Fibroblast of the aortic adventitia (primary cell): ENCODE measurements at regions not wholly inside any gene's neighbourhood (a gene's known extent, or its start where the extent isn't known, plus 50 kb on each side); places are given as distances from the start of the nearest gene placed in this dataset.

Experiments
- DNase-seq: peaks from one replicate; pipeline ENCODE4 v3.0.0-alpha.2; 2010; ENCODE audit warnings: low read depth
- H3K4me3 ChIP-seq: 2 replicates; pipeline ENCODE4 v1.5.1; 2011; ENCODE audit warnings: low read depth, mild to moderate bottlenecking, control low read depth, low read length, moderate library complexity
- TF ChIP-seq, protein P1 (sequence below): IDR thresholded peaks from 2 replicates; pipeline ENCODE4 v1.5.1; 2011; ENCODE audit warnings: mild to moderate bottlenecking, low read length, control low read depth, inconsistent platforms; ENCODE audit not compliant: insufficient read depth

DNA sequence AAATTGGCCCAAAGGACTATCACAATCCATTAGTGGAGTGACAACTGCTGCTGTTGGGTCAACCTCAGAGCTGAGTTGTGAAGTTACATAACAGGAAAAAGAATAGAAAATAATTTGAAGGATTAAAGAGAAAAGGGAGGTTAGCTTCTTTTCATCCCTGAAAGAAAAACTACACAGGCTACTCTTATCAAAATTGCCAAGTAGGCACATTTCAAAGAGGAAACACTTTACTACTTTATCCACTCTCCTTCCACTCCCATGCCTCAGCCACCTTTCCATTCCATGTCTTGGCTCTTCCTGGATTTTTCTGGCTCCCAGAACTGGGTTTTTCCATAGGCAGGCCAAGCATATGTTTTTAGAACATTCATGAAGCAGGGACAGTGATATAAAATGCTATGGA, 384.0 kb upstream of the RORA start:
- no peak overlapping the region for H3K4me3 ChIP-seq
- TF ChIP-seq, protein P1, sequence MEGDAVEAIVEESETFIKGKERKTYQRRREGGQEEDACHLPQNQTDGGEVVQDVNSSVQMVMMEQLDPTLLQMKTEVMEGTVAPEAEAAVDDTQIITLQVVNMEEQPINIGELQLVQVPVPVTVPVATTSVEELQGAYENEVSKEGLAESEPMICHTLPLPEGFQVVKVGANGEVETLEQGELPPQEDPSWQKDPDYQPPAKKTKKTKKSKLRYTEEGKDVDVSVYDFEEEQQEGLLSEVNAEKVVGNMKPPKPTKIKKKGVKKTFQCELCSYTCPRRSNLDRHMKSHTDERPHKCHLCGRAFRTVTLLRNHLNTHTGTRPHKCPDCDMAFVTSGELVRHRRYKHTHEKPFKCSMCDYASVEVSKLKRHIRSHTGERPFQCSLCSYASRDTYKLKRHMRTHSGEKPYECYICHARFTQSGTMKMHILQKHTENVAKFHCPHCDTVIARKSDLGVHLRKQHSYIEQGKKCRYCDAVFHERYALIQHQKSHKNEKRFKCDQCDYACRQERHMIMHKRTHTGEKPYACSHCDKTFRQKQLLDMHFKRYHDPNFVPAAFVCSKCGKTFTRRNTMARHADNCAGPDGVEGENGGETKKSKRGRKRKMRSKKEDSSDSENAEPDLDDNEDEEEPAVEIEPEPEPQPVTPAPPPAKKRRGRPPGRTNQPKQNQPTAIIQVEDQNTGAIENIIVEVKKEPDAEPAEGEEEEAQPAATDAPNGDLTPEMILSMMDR: no peak

DNA sequence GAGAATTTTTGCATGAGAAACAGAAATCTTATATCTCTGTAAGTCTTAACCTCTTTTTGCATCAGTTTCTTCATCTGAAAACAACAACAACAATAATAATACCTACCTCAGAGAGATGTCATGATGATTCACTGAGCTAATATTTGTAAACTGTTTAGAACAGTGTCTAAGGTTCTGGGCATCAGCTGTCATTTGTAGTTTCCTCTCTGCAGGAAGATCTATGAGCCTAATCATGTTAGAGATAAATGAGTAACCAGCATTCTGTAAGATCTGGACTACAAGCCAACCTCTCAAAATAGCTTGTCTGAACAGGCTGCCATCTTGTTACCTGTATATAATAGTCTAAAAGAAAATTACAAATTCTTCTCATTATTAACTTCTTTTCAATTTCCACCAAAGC, 383.0 kb upstream of the RORA start:
- TF ChIP-seq, protein P1: no peak
- H3K4me3 ChIP-seq: no peak overlapping the region
- DNase-seq: no peak

More for the DNA sequence above, 384.0 kb upstream of the RORA start:
- no peak for DNase-seq

DNA sequence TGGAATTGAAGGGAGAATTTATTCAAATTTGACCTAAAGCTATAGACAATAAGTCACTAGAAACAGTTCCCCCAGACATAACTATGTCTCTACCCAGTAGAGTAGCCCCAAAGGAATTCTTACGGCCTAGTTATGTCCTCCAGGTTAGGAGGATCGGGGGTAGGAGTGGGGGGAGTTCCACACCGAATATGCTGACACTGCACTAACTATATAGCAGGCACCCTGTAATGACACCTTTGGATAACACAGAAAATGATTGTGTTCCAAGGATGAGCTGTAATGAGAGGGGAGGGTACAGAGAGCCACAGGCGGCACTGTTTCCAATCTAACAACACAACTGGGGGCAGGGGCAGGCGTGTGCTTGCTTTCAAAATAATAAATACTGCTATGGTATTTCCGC, 376.2 kb upstream of the RORA start:
- H3K4me3 ChIP-seq: no peak overlapping the region
- DNase-seq: no peak
- TF ChIP-seq, protein P1: no peak

DNA sequence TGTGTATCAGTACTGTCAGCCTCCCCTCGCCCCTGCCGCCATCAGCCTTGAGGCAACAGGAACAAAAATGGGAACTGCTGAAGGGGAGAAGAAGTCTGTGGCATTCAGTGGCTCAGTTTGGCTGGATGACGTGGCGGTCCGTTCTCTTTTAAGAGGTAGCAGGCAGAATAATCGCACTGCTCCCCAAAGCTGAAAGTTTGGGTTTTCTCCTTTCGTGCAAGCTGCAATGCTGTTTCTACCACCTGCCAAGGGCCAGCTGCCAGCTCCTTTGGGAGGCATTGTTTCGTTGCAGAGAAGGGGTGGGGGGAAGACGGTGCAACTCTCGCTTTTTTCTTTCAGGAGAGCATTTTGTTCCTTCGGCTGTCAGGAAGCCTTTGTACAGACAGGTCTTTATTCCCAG, 369.6 kb upstream of the RORA start:
- no peak overlapping the region for H3K4me3 ChIP-seq
- DNase-seq: no peak
- TF ChIP-seq, protein P1: no peak

DNA sequence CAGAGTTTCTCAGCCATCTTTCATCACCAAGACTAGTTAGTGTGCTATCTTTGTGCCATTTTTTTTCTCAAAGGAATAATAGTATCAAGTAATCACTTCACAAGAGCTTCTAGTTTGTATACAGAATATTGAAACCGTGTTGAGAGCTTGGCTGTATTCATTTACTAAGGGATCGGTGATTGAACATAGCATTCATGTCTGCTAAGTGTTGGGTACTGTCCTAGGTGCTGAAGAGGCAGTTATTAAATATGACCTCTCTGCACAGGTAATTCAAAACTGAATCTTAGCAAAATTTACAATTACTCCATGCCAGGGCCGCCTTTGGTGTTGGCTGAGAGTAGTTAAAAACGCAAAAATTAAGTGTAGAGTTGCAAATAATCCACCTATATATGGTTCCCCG, 355.3 kb upstream of the RORA start:
- TF ChIP-seq, protein P1: no peak
- H3K4me3 ChIP-seq: no peak overlapping the region
- no peak for DNase-seq

GRCh38 chr15:61582092-61582491, 353.0 kb upstream of the RORA start:
- TF ChIP-seq, protein P1: no peak
- no peak for DNase-seq
- no peak overlapping the region for H3K4me3 ChIP-seq

DNA sequence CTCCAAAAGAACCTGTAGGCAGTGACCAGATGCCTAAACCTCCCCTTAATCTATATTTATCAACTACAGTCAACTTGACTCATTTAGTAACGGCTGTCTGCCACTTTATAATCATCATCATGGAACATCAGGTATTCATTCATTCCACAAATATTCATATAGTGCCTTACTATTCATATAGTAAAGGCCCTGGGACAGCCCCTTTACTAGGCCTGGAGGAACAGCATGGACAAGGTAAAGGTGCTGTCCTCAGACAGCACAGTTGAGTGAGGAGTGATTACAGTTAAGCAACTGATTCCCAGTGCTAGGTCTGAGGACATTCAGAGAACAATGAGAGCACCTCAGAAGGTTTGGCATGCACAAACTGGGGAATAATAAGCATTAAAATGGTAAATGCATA, 346.5 kb upstream of the RORA start:
- no peak overlapping the region for H3K4me3 ChIP-seq
- DNase-seq: no peak
- TF ChIP-seq, protein P1: no peak
